ENCODE measurements at regions not wholly inside any gene's neighbourhood (a gene's known extent, or its start where the extent isn't known, plus 50 kb on each side); places are given as distances from the start of the nearest gene placed in this dataset.

DNA sequence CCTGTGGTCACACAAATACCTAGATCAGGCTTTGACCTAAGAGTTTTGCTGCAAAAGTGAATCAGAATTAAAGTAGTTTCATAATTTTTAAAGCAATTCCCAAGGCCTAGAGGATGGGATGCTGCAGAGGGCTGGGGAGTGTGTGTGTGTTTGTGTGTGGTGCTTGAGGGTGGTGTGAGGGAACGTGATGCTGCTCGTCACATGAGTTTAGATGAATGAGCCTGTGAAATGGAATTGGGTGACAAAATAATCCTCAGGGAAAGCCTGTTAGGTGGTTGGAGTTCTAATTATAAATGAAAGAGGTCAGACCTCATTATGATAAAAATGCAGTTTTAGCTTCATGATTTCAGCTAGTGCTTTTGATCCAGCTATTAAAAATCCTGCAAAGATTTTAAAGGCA lies 87.5 kb upstream of the TMEM170B start:
- Histone ChIP-seq H3K79me2 (ENCODE audit: insufficient read depth) (no peaks in the 10 kb centered on the region), H3K9me3 (0 out of 2 replicates have a peak, but pooled peaks cover 9% of the 10 kb centered on the region), H3K27ac (ENCODE audit: low read depth in 2 of 2, low read length in 1 of 2) (no peak overlapping the region; a peak in 1 of 4 replicates), H4K20me1 (ENCODE audit: insufficient read depth) (no peaks in the 10 kb centered on the region), H3K36me3 (replicated peaks in 1 of 2; ENCODE audit: control insufficient read depth in 1 of 2, insufficient read depth in 2 of 2, low read length in 1 of 2) (no peaks in the 10 kb centered on the region), H3K4me1 (ENCODE audit: control insufficient read depth in 1 of 2, insufficient read depth in 2 of 2, low read depth in 1 of 2, low read length in 1 of 2) (no peaks in the 10 kb centered on the region; a peak in 2 of 4 replicates), H3F3A (replicated peaks; ENCODE audit: insufficient read depth) (no peaks in the 10 kb centered on the region), H3K4me3 (ENCODE audit: low read depth in 2 of 2, low read length in 1 of 2) (no peak overlapping the region), H3K4me2 (no peak overlapping the region), H3K27me3 (ENCODE audit: insufficient read depth) (no peaks in the 10 kb centered on the region), H2AFZ (ENCODE audit: low read depth) (no peak overlapping the region), H3K9me2 (no peaks in the 10 kb centered on the region; the same call in 1 of the 2 replicates), H3K9ac (no peak overlapping the region)
- ChIA-PET POLR2A (no interaction called here), CTCF (interaction anchor here (0.8 kb wide), 1 partner anchor 22 kb away, joined by 3 read pairs; no protein-coding TSS in a partner anchor)
- WGBS (ENCODE audit: low lambda C conversion rate) = 98% methylated on average over 2 of the region's 2 CpGs
- TF ChIP-seq POLR2AphosphoS5 (IDR thresholded peaks at IDR 0.05; ENCODE audit: low read depth, low read length) (no peak), RAD21 (IDR thresholded peaks at IDR 0.05; ENCODE audit: low read length) (no peak), RCOR1 (IDR thresholded peaks at IDR 0.05; ENCODE audit: low read length) (no peak)
- TF ChIP-seq, protein P1, sequence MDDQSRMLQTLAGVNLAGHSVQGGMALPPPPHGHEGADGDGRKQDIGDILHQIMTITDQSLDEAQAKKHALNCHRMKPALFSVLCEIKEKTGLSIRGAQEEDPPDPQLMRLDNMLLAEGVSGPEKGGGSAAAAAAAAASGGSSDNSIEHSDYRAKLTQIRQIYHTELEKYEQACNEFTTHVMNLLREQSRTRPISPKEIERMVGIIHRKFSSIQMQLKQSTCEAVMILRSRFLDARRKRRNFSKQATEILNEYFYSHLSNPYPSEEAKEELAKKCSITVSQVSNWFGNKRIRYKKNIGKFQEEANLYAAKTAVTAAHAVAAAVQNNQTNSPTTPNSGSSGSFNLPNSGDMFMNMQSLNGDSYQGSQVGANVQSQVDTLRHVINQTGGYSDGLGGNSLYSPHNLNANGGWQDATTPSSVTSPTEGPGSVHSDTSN (IDR thresholded peaks at IDR 0.05) = no peak
- TF ChIP-seq, protein P2, sequence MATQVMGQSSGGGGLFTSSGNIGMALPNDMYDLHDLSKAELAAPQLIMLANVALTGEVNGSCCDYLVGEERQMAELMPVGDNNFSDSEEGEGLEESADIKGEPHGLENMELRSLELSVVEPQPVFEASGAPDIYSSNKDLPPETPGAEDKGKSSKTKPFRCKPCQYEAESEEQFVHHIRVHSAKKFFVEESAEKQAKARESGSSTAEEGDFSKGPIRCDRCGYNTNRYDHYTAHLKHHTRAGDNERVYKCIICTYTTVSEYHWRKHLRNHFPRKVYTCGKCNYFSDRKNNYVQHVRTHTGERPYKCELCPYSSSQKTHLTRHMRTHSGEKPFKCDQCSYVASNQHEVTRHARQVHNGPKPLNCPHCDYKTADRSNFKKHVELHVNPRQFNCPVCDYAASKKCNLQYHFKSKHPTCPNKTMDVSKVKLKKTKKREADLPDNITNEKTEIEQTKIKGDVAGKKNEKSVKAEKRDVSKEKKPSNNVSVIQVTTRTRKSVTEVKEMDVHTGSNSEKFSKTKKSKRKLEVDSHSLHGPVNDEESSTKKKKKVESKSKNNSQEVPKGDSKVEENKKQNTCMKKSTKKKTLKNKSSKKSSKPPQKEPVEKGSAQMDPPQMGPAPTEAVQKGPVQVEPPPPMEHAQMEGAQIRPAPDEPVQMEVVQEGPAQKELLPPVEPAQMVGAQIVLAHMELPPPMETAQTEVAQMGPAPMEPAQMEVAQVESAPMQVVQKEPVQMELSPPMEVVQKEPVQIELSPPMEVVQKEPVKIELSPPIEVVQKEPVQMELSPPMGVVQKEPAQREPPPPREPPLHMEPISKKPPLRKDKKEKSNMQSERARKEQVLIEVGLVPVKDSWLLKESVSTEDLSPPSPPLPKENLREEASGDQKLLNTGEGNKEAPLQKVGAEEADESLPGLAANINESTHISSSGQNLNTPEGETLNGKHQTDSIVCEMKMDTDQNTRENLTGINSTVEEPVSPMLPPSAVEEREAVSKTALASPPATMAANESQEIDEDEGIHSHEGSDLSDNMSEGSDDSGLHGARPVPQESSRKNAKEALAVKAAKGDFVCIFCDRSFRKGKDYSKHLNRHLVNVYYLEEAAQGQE (IDR thresholded peaks at IDR 0.05; ENCODE audit: low read depth, low read length) = no peak
- TF ChIP-seq, protein P3, sequence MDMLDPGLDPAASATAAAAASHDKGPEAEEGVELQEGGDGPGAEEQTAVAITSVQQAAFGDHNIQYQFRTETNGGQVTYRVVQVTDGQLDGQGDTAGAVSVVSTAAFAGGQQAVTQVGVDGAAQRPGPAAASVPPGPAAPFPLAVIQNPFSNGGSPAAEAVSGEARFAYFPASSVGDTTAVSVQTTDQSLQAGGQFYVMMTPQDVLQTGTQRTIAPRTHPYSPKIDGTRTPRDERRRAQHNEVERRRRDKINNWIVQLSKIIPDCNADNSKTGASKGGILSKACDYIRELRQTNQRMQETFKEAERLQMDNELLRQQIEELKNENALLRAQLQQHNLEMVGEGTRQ (IDR thresholded peaks at IDR 0.05; ENCODE audit: borderline replicate concordance, low read depth, low read length) = no peak
- TF ChIP-seq, protein P4, sequence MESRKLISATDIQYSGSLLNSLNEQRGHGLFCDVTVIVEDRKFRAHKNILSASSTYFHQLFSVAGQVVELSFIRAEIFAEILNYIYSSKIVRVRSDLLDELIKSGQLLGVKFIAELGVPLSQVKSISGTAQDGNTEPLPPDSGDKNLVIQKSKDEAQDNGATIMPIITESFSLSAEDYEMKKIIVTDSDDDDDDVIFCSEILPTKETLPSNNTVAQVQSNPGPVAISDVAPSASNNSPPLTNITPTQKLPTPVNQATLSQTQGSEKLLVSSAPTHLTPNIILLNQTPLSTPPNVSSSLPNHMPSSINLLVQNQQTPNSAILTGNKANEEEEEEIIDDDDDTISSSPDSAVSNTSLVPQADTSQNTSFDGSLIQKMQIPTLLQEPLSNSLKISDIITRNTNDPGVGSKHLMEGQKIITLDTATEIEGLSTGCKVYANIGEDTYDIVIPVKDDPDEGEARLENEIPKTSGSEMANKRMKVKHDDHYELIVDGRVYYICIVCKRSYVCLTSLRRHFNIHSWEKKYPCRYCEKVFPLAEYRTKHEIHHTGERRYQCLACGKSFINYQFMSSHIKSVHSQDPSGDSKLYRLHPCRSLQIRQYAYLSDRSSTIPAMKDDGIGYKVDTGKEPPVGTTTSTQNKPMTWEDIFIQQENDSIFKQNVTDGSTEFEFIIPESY (IDR thresholded peaks at IDR 0.05; ENCODE audit: borderline replicate concordance, low read depth) = no peak
- TF ChIP-seq, protein P5, sequence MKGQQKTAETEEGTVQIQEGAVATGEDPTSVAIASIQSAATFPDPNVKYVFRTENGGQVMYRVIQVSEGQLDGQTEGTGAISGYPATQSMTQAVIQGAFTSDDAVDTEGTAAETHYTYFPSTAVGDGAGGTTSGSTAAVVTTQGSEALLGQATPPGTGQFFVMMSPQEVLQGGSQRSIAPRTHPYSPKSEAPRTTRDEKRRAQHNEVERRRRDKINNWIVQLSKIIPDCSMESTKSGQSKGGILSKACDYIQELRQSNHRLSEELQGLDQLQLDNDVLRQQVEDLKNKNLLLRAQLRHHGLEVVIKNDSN (IDR thresholded peaks at IDR 0.05; ENCODE audit: borderline replicate concordance, low read depth) = no peak
- TF ChIP-seq, protein P6, sequence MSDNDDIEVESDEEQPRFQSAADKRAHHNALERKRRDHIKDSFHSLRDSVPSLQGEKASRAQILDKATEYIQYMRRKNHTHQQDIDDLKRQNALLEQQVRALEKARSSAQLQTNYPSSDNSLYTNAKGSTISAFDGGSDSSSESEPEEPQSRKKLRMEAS (IDR thresholded peaks at IDR 0.05; ENCODE audit: low read depth) = no peak
- no peak for DNase-seq
